Pancreas (tissue), 10 donors: ENCODE measurements at regions not wholly inside any gene's neighbourhood (a gene's known extent, or its start where the extent isn't known, plus 50 kb on each side); places are given as distances from the start of the nearest gene placed in this dataset.
"Not testable (repeated sequence)": the region's sequence is repeated elsewhere in the genome, so short reads cannot be mapped to it uniquely, and the experiment has no call there.

ENCODE experiments used
- ATAC-seq, 4 donors: fragments of 200-7000 bp; cut with Tn5 transposase; one replicate each; pipeline versions ENCODE4 v1.8.0 to v1.9.1; 2020; ENCODE audit warnings: mild to moderate bottlenecking in 4 of 4, moderate library complexity in 4 of 4
- DNase-seq, 6 donors: peaks; one replicate each; pipeline ENCODE4 v3.0.0-alpha.2; 2020
- FAIRE-seq: peaks from 2 replicates; lab custom pipeline; 2012; peaks lifted over from hg19 to GRCh38; lab: Jason Lieb, UNC
- H3K27ac ChIP-seq, 4 donors: fragments of 200-600 bp; sonication (generic); 1 replicate in 3 of 4; 2 replicates in 1 of 4; pipeline versions ENCODE4 v1.5.0 to v1.8.0; 2020
- H3K27me3 ChIP-seq, 4 donors: fragments of 200-600 bp; one replicate each; pipeline ENCODE4 v1.8.0; 2021
- H3K36me3 ChIP-seq, 3 donors: fragments of 200-600 bp; sonication (generic) in 1 of 3; one replicate each; pipeline versions ENCODE4 v1.5.0 to v1.8.0; 2020 to 2021
- H3K4me1 ChIP-seq, 3 donors: fragments of 200-600 bp; one replicate each; pipeline ENCODE4 v1.8.0; 2021
- H3K4me3 ChIP-seq, 4 donors: fragments of 200-600 bp; sonication (generic) in 2 of 4; one replicate each; pipeline versions ENCODE4 v1.5.0 to v1.8.0; 2020 to 2021
- H3K9me3 ChIP-seq, 4 donors: fragments of 200-600 bp; one replicate each; pipeline ENCODE4 v1.8.0; 2021
- CTCF ChIP-seq, 4 donors: fragments of 200-600 bp; sonication (generic) in 3 of 4; IDR thresholded peaks; one replicate each; pipeline versions ENCODE4 v1.5.0 to v1.8.0; 2021; ENCODE audit warnings: antibody characterized with exemption in 4 of 4
- WGBS, 2 donors: extraction: QIAGEN DNeasy Blood & Tissue Kit; methylation state at CpG; one replicate each; pipeline ENCODE4 v1.1.7; 2013; 5-methylcytosine and 5-hydroxymethylcytosine counted together
- intact Hi-C, 3 donors: fragments of 100-400 bp; cut with DNase I; formaldehyde crosslinking; loops; one replicate each; pipeline versions ENCODE4 v1.11.1 to v1.14.2; 2022
- donor health status: healthy with polysubstance abuse.
- donor health status: DM: no; HTN: no; CAD: no; lungs with moderate emphysema.
- donor health status: DM: no; HTN: no; CAD: no.
- donor health status: control.
- donor health status: control.
- donor health status: Bipolar disorder and iron deficiency.
- donor health status: DM: yes; HTN: yes; CAD: no.
- donor health status: DM: no; HTN: no; CAD: no.
- donor health status: DM: no; HTN: no; CAD: no.
- donor health status: DM: yes; HTN: yes; CAD: no.

- not testable (repeated sequence) for FAIRE-seq, H3K27me3 ChIP-seq, H3K4me3 ChIP-seq, H3K9me3 ChIP-seq, H3K27ac ChIP-seq, H3K4me1 ChIP-seq, H3K36me3 ChIP-seq
- ATAC-seq, result peak in 1 of 4 donors; percentile 48
- intact Hi-C loops, result loop anchor here in 2 of 3 donors (5.0 kb wide), 2 partner anchors 53 to 63 kb away; no protein-coding TSS in a partner anchor
- 41 to 42% methylated on average over 3 of the region's 3 CpGs for WGBS, 2 donors
- DNase-seq, result peak in 1 of 6 donors; percentile 13
These were observed 83.2 kb upstream of the ROPN1 start for GRCh38 chr3:124075090-124075489.

- no peaks in the 10 kb centered on the region for H3K9me3 ChIP-seq
- no peak for TF ChIP-seq CTCF (IDR thresholded peaks at IDR 0.05)
- no peaks in the 10 kb centered on the region for H3K4me1 ChIP-seq
- ATAC-seq (no peak), DNase-seq (no peak), FAIRE-seq (no peak)
- no peak overlapping the region for H3K27ac ChIP-seq
- intact Hi-C loops, result loop anchor here in 2 of 3 donors (5.0 kb wide), 2 partner anchors 53 to 63 kb away; no protein-coding TSS in a partner anchor
- 94% methylated on average over 9 of the region's 9 CpGs for WGBS, 2 donors
- no peaks in the 10 kb centered on the region for H3K27me3 ChIP-seq
- no peak overlapping the region for H3K4me3 ChIP-seq
- no peaks in the 10 kb centered on the region for H3K36me3 ChIP-seq
These were observed 83.8 kb upstream of the ROPN1 start for GRCh38 chr3:124075753-124076152.

GRCh38 chr3:124076235-124076634, 84.3 kb upstream of the ROPN1 start:
- FAIRE-seq (no peak), ATAC-seq (no peak), DNase-seq (no peak)
- Histone ChIP-seq H3K4me1 (no peaks in the 10 kb centered on the region), H3K9me3 (no peaks in the 10 kb centered on the region), H3K4me3 (no peak overlapping the region), H3K36me3 (no peaks in the 10 kb centered on the region), H3K27ac (no peak overlapping the region), H3K27me3 (no peaks in the 10 kb centered on the region)
- intact Hi-C loops, result loop anchor here in 2 of 3 donors (5.0 kb wide), 2 partner anchors 54 to 64 kb away; no protein-coding TSS in a partner anchor
- no peak for TF ChIP-seq CTCF (IDR thresholded peaks at IDR 0.05)
- WGBS, 2 donors, result 89 to 92% methylated on average over 5 of the region's 5 CpGs

- intact Hi-C loops, result loop anchor here in 2 of 3 donors (5.0 kb wide), 2 partner anchors 57 to 67 kb away; no protein-coding TSS in a partner anchor
- Histone ChIP-seq H3K36me3 (no peaks in the 10 kb centered on the region), H3K9me3 (no peaks in the 10 kb centered on the region), H3K27ac (no peak overlapping the region), H3K4me1 (no peaks in the 10 kb centered on the region), H3K4me3 (no peak overlapping the region), H3K27me3 (no peaks in the 10 kb centered on the region)
- ATAC-seq (peak in 3 of 4 donors; percentile 70 to 88 (median 76)), FAIRE-seq (peak; percentile 96), DNase-seq (peak in 2 of 6 donors; percentile 16 to 34)
- WGBS, 2 donors, result 46 to 49% methylated on average over 4 of the region's 4 CpGs
- TF ChIP-seq CTCF (IDR thresholded peaks at IDR 0.05), result peak; percentile 57 to 85 (median 66)
These were observed 87.3 kb upstream of the ROPN1 start for GRCh38 chr3:124078953-124079911.

- no peak for FAIRE-seq
- WGBS, 2 donors, result 87 to 90% methylated on average over 2 of the region's 2 CpGs
These were observed 88.0 kb upstream of the ROPN1 start for GRCh38 chr3:124079912-124080276.

More at GRCh38 chr3:124079912-124080276, 88.0 kb upstream of the ROPN1 start:
- H3K9me3 ChIP-seq, result no peaks in the 10 kb centered on the region
- H3K27me3 ChIP-seq, result no peaks in the 10 kb centered on the region
- intact Hi-C loops, result loop anchor here in 2 of 3 donors (5.0 kb wide), 2 partner anchors 58 to 68 kb away; no protein-coding TSS in a partner anchor
- DNase-seq, result no peak
- H3K4me1 ChIP-seq, result no peaks in the 10 kb centered on the region
- no peak for TF ChIP-seq CTCF (IDR thresholded peaks at IDR 0.05)
- H3K36me3 ChIP-seq, result no peaks in the 10 kb centered on the region
- ATAC-seq, result no peak
- H3K27ac ChIP-seq, result no peak overlapping the region
- no peak overlapping the region for H3K4me3 ChIP-seq
